ENCODE measurements at regions not wholly inside any gene's neighbourhood (a gene's known extent, or its start where the extent isn't known, plus 50 kb on each side); places are given as distances from the start of the nearest gene placed in this dataset.

- TF ChIP-seq CTCF (conservative IDR thresholded peaks at IDR 0.05 in 1 of 2, IDR thresholded peaks at IDR 0.05 in 1 of 2; ENCODE audit: extremely low read depth in 1 of 2, insufficient read depth in 1 of 2, low read depth in 1 of 2, low read length in 2 of 2) (no peak), EZH2 (IDR thresholded peaks at IDR 0.05; ENCODE audit: borderline replicate concordance, low read length) (no peak)
These were observed 175.9 kb upstream of the GYPC start for GRCh38 chr2:126480033-126480432.
